DOHH2 (cell line): ENCODE measurements at regions not wholly inside any gene's neighbourhood (a gene's known extent, or its start where the extent isn't known, plus 50 kb on each side); places are given as distances from the start of the nearest gene placed in this dataset.

Experiments used
- H3F3A ChIP-seq: fragments of 200-600 bp; sonication (generic), shearing (Covaris generic); 2 replicates; pipeline ENCODE4 v1.6.0; 2016; ENCODE audit warnings: antibody characterized with exemption, mild to moderate bottlenecking; ENCODE audit not compliant: control insufficient read depth, insufficient read depth
- H3K27ac ChIP-seq: fragments of 200-600 bp; sonication (generic); 2 replicates; pipeline ENCODE4 v1.5.1; 2014; ENCODE audit warnings: low read depth, mild to moderate bottlenecking, low read length, moderate library complexity
- H3K27me3 ChIP-seq: fragments of 200-600 bp; sonication (generic); 2 replicates; pipeline ENCODE4 v1.6.1; 2014; ENCODE audit warnings: mild to moderate bottlenecking, low read length, mixed read lengths; ENCODE audit not compliant: control insufficient read depth
- H3K36me3 ChIP-seq: fragments of 200-600 bp; sonication (generic); 2 replicates; pipeline ENCODE4 v1.6.1; 2014; ENCODE audit warnings: mild to moderate bottlenecking, low read length, moderate library complexity, mixed read lengths; ENCODE audit not compliant: control insufficient read depth
- H3K4me1 ChIP-seq: fragments of 200-600 bp; sonication (generic); 2 replicates; pipeline ENCODE4 v1.6.1; 2014; ENCODE audit warnings: mild to moderate bottlenecking, low read length, mixed read lengths; ENCODE audit not compliant: control insufficient read depth
- H3K4me2 ChIP-seq: fragments of 200-600 bp; sonication (generic); 2 replicates; pipeline ENCODE4 v1.6.0; 2014; ENCODE audit warnings: mild to moderate bottlenecking, low read length, moderate library complexity
- H3K4me3 ChIP-seq: fragments of 200-600 bp; sonication (generic); 2 replicates; pipeline ENCODE4 v1.5.1; 2014; ENCODE audit warnings: mild to moderate bottlenecking, low read length, mixed read lengths
- H3K79me2 ChIP-seq: fragments of 200-600 bp; sonication (generic); 2 replicates; pipeline ENCODE4 v1.6.1; 2014; ENCODE audit warnings: mild to moderate bottlenecking, low read length, mixed read lengths; ENCODE audit not compliant: control insufficient read depth
- H3K9me2 ChIP-seq: fragments of 200-600 bp; sonication (generic); replicated peaks from 2 replicates; pipeline ENCODE4 v1.6.1; 2014; ENCODE audit warnings: mild to moderate bottlenecking, low read length, mixed read lengths; ENCODE audit not compliant: control insufficient read depth
- H3K9me3 ChIP-seq: fragments of 200-600 bp; sonication (generic); 2 replicates; pipeline ENCODE4 v1.6.1; 2014; ENCODE audit warnings: antibody characterized with exemption, low read length, mixed read lengths; ENCODE audit not compliant: control insufficient read depth, insufficient read depth
- H4K20me1 ChIP-seq: fragments of 200-600 bp; sonication (generic); 2 replicates; pipeline ENCODE4 v1.6.0; 2014; ENCODE audit warnings: low read depth, mild to moderate bottlenecking, antibody characterized with exemption, low read length, moderate library complexity; ENCODE audit not compliant: control insufficient read depth, insufficient read depth
- EZH2phosphoT487 ChIP-seq: fragments of 200-600 bp; sonication (generic); IDR thresholded peaks from 2 replicates; pipeline ENCODE4 v1.6.1; 2017; ENCODE audit warnings: borderline replicate concordance, mild to moderate bottlenecking, antibody characterized with exemption, low read length, moderate library complexity, mixed read lengths
- TF ChIP-seq, protein P1 (sequence below): fragments of 200-600 bp; sonication (generic); IDR thresholded peaks from one replicate; pipeline ENCODE4 v1.5.1; 2014; ENCODE audit warnings: antibody characterized with exemption, mild to moderate bottlenecking, low read depth, low read length; ENCODE audit not compliant: poor library complexity, severe bottlenecking

DNA sequence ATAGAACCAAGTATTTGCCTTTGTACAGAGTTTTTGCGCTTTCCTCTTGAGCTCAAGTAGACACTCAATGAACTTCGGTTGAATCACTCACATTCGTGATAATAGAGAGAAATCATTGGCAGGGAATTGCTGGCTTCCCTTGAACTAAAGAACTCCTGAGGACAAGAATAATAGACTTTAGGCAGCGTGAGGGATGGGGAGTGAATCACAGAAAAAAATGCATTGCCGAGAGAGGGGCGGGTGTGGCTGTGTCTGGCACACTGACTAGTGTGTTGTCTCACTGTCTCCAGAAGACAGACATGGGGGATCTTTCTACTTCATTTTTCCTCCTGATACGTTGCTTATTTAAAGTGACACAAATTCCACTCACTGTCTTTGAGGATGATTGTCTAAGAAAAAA, 805.2 kb downstream of the BCL11B start:
- Histone ChIP-seq H4K20me1 (no peaks in the 10 kb centered on the region), H3K79me2 (no peaks in the 10 kb centered on the region), H3K9me3 (no peaks in the 10 kb centered on the region; the same call in 1 of the 2 replicates), H3K4me2 (no peak overlapping the region), H3K27me3 (no peaks in the 10 kb centered on the region), H3K27ac (no peak overlapping the region), H3K9me2 (no peaks in the 10 kb centered on the region), H3F3A (no peaks in the 10 kb centered on the region), H3K36me3 (no peaks in the 10 kb centered on the region), H3K4me1 (no peaks in the 10 kb centered on the region), H3K4me3 (no peak overlapping the region)
- TF ChIP-seq, protein P1, sequence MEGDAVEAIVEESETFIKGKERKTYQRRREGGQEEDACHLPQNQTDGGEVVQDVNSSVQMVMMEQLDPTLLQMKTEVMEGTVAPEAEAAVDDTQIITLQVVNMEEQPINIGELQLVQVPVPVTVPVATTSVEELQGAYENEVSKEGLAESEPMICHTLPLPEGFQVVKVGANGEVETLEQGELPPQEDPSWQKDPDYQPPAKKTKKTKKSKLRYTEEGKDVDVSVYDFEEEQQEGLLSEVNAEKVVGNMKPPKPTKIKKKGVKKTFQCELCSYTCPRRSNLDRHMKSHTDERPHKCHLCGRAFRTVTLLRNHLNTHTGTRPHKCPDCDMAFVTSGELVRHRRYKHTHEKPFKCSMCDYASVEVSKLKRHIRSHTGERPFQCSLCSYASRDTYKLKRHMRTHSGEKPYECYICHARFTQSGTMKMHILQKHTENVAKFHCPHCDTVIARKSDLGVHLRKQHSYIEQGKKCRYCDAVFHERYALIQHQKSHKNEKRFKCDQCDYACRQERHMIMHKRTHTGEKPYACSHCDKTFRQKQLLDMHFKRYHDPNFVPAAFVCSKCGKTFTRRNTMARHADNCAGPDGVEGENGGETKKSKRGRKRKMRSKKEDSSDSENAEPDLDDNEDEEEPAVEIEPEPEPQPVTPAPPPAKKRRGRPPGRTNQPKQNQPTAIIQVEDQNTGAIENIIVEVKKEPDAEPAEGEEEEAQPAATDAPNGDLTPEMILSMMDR: no peak
- TF ChIP-seq EZH2phosphoT487: no peak

DNA sequence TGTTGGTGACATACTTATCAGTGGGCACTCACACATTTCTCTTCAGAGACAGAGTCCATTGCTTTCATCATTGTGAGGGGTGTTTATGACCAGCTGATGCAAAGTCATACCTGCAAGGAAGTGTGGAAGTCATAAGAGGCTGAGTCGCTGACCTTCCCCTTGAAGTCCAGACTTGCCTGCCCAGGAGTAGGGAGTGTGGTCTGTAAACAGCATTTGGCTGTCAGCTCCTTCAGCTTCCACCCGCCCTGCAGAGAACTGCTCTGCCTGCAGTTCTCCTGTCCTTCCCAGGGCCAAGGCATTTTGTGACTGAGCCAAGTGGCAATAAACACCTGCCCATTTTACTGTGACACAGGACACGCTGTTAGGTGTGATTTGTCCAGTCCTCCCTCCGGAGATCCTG, 801.3 kb downstream of the BCL11B start:
- H3K36me3 ChIP-seq: no peaks in the 10 kb centered on the region
- no peaks in the 10 kb centered on the region for H3K9me2 ChIP-seq
- no peaks in the 10 kb centered on the region for H3K79me2 ChIP-seq
- H3K4me3 ChIP-seq: no peak overlapping the region
- H3K27ac ChIP-seq: no peak overlapping the region
- no peak for TF ChIP-seq EZH2phosphoT487
- TF ChIP-seq, protein P1: no peak
- H3K4me2 ChIP-seq: no peak overlapping the region
- H3K4me1 ChIP-seq: no peaks in the 10 kb centered on the region
- H3F3A ChIP-seq: no peaks in the 10 kb centered on the region
- H3K9me3 ChIP-seq: no peaks in the 10 kb centered on the region
- no peaks in the 10 kb centered on the region for H3K27me3 ChIP-seq
- H4K20me1 ChIP-seq: no peaks in the 10 kb centered on the region

DNA sequence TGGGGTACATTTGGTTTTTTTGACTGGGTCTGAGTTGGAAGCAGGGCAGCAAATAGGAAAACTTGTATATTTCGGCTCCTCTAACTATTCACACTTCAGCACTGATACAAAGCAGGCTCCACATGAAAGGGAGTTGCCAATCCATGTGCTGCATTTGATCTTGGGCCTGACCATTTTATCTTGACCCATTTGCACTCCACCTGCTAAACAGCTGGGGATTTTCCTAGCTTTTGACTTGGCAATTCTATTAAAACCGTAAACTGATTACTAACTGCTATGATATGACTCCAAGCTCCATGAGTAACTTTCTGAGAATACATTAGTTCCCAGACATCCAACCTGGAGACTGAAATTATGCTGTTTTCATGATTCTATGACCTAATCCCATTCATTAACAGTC, 797.1 kb downstream of the BCL11B start:
- H3K9me3 ChIP-seq: no peaks in the 10 kb centered on the region
- H3K27ac ChIP-seq: no peak overlapping the region
- no peaks in the 10 kb centered on the region for H3K4me1 ChIP-seq
- H3K4me2 ChIP-seq: no peak overlapping the region
- no peak overlapping the region for H3K4me3 ChIP-seq
- no peaks in the 10 kb centered on the region for H3K79me2 ChIP-seq
- H3K27me3 ChIP-seq: no peaks in the 10 kb centered on the region
- no peaks in the 10 kb centered on the region for H4K20me1 ChIP-seq
- TF ChIP-seq, protein P1: no peak
- TF ChIP-seq EZH2phosphoT487: no peak
- no peaks in the 10 kb centered on the region for H3K9me2 ChIP-seq
- no peaks in the 10 kb centered on the region for H3F3A ChIP-seq
- H3K36me3 ChIP-seq: no peaks in the 10 kb centered on the region

DNA sequence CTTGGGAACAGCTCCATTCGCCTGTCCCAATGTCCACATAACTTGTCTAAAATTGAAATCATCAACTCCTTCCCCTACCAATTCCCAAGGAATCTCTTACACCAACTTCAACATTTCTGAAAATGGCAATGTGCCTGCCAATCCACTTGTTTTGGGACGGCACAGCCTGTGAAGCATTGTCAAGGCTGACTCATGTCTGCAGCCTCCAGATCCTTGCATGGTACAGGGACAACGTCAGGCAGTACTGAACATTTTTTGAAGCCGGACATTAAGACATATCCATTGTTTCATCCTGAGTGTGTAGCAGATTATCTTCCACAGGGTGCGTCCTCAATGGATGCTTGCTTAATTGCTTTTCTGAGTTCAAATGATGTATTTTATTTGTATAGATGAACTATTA, 794.1 kb downstream of the BCL11B start:
- no peak overlapping the region for H3K27ac ChIP-seq
- H4K20me1 ChIP-seq: no peaks in the 10 kb centered on the region
- no peaks in the 10 kb centered on the region for H3K9me2 ChIP-seq
- no peaks in the 10 kb centered on the region for H3K4me1 ChIP-seq
- no peak overlapping the region for H3K4me3 ChIP-seq
- no peak overlapping the region for H3K4me2 ChIP-seq
- H3K27me3 ChIP-seq: no peaks in the 10 kb centered on the region
- no peaks in the 10 kb centered on the region for H3K9me3 ChIP-seq
- H3F3A ChIP-seq: no peaks in the 10 kb centered on the region
- no peak for TF ChIP-seq EZH2phosphoT487
- no peaks in the 10 kb centered on the region for H3K36me3 ChIP-seq
- H3K79me2 ChIP-seq: no peaks in the 10 kb centered on the region
